Neural cell (in vitro differentiated cells): ENCODE measurements at regions not wholly inside any gene's neighbourhood (a gene's known extent, or its start where the extent isn't known, plus 50 kb on each side); places are given as distances from the start of the nearest gene placed in this dataset.

Experiments
- CTCF ChIP-seq: fragments of 450-650 bp; IDR thresholded peaks from 2 replicates; pipeline ENCODE4 v1.5.1; 2014; ENCODE audit warnings: antibody characterized with exemption, mild to moderate bottlenecking, moderate library complexity; ENCODE audit not compliant: poor library complexity, severe bottlenecking
- MXI1 ChIP-seq: fragments of 450-650 bp; conservative IDR thresholded peaks from 2 replicates; pipeline ENCODE4 v1.6.1; 2014; ENCODE audit warnings: antibody characterized with exemption, mild to moderate bottlenecking; ENCODE audit not compliant: poor library complexity, severe bottlenecking
- TF ChIP-seq, protein P1 (sequence below): IDR thresholded peaks from 2 replicates; pipeline ENCODE4 v1.6.1; 2012; ENCODE audit warnings: borderline replicate concordance

DNA sequence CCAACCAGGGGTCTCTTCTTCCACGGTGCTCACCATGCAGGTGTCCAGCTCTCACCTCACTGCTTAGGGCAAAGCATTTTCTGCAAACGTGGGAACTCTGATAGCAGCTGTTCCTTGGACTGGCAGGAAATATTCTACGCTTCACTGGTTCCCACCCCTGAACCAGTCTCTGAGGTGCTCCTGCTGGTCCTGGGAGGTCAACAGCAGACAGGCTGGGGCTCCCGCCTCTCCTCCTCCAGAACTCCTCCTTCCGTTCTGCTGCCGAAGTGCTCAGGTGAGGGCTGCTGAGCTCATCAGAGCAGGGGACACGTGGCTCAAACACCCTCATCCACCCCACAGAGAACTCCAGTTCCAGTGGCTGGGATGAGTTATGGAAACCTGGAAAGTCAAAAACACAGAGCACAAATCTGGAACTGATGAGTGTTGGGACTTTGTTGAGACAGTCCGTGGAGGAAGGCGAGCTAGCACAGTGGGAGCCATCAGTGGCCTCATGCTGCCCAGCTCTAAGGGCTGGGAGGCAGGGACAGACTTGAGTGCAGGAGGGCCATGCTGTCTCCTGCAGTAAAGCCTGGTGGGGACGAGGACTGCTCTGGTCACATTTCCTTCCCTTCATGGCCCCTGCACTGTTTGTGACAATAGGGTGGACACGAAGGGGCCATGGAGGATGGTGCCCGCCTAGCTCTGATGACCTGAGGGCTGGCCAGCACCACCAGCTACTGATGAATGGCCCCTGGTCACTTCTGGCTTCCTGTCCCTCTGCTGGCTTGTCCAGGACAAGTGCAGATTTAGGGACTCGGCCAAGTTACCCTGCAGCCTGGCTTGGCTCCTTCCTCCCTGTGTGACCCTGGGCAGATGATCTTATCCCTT lies 137.8 kb downstream of the KLF13 start:
- TF ChIP-seq MXI1: no peak
- TF ChIP-seq CTCF: no peak
- TF ChIP-seq, protein P1, sequence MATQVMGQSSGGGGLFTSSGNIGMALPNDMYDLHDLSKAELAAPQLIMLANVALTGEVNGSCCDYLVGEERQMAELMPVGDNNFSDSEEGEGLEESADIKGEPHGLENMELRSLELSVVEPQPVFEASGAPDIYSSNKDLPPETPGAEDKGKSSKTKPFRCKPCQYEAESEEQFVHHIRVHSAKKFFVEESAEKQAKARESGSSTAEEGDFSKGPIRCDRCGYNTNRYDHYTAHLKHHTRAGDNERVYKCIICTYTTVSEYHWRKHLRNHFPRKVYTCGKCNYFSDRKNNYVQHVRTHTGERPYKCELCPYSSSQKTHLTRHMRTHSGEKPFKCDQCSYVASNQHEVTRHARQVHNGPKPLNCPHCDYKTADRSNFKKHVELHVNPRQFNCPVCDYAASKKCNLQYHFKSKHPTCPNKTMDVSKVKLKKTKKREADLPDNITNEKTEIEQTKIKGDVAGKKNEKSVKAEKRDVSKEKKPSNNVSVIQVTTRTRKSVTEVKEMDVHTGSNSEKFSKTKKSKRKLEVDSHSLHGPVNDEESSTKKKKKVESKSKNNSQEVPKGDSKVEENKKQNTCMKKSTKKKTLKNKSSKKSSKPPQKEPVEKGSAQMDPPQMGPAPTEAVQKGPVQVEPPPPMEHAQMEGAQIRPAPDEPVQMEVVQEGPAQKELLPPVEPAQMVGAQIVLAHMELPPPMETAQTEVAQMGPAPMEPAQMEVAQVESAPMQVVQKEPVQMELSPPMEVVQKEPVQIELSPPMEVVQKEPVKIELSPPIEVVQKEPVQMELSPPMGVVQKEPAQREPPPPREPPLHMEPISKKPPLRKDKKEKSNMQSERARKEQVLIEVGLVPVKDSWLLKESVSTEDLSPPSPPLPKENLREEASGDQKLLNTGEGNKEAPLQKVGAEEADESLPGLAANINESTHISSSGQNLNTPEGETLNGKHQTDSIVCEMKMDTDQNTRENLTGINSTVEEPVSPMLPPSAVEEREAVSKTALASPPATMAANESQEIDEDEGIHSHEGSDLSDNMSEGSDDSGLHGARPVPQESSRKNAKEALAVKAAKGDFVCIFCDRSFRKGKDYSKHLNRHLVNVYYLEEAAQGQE: no peak
